Esophagus squamous epithelium (tissue), 5 donors: ENCODE measurements at regions not wholly inside any gene's neighbourhood (a gene's known extent, or its start where the extent isn't known, plus 50 kb on each side); places are given as distances from the start of the nearest gene placed in this dataset.
A peak's percentile ranks its signal among the peaks of the same experiment; 100 is the strongest.

Experiments
- DNase-seq: peaks from one replicate; lab custom pipeline; 2025; lab: John Stamatoyannopoulos, UW
- H3K27ac ChIP-seq, 4 donors: fragments of 200-600 bp; sonication (generic); one replicate each; pipeline ENCODE4 v1.5.1; 2016 to 2019; ENCODE audit warnings: mild to moderate bottlenecking in 1 of 4
- H3K27me3 ChIP-seq, 4 donors: fragments of 200-600 bp; sonication (generic); 1 replicate in 3 of 4; 2 replicates in 1 of 4; pipeline versions ENCODE4 v1.5.1 to v1.6.0; 2017 to 2021; ENCODE audit warnings: antibody characterized with exemption in 1 of 4
- H3K36me3 ChIP-seq, 3 donors: fragments of 200-600 bp; sonication (generic); one replicate each; pipeline ENCODE4 v1.5.1; 2016 to 2019
- H3K4me1 ChIP-seq, 3 donors: fragments of 200-600 bp; sonication (generic); one replicate each; pipeline ENCODE4 v1.5.1; 2017 to 2019
- H3K4me3 ChIP-seq, 4 donors: fragments of 200-600 bp; sonication (generic); 1 replicate in 3 of 4; 2 replicates in 1 of 4; pipeline ENCODE4 v1.5.1; 2016 to 2019; ENCODE audit warnings: mild to moderate bottlenecking in 2 of 4, moderate library complexity in 1 of 4
- H3K9me3 ChIP-seq, 3 donors: fragments of 200-600 bp; sonication (generic); one replicate each; pipeline ENCODE4 v1.5.1; 2016 to 2019
- POLR2A ChIP-seq, 4 donors: fragments of 450-650 bp; IDR thresholded peaks; one replicate each; pipeline ENCODE4 v1.6.1; 2017; ENCODE audit warnings: antibody characterized with exemption in 4 of 4, mild to moderate bottlenecking in 4 of 4, moderate library complexity in 3 of 4
- WGBS, 2 donors: methylation state at CpG; one replicate each; pipeline ENCODE4 v1.1.5; 2018; 5-methylcytosine and 5-hydroxymethylcytosine counted together
- intact Hi-C: fragments of 100-400 bp; cut with DNase I; formaldehyde crosslinking; loops from one replicate; pipeline ENCODE4 v1.15.0; 2022
- TF ChIP-seq, protein P1 (sequence below), 6 experiments: fragments of 450-650 bp in 4 of 6; fragments of 200-600 bp in 2 of 6; sonication (generic) in 2 of 6; IDR thresholded peaks; one replicate each; pipeline ENCODE4 v1.5.1; 2016 to 2019; ENCODE audit warnings: antibody characterized with exemption in 6 of 6, mild to moderate bottlenecking in 4 of 6, moderate library complexity in 4 of 6
- donor health status: DM: yes; HTN: yes; CAD: no.

DNA sequence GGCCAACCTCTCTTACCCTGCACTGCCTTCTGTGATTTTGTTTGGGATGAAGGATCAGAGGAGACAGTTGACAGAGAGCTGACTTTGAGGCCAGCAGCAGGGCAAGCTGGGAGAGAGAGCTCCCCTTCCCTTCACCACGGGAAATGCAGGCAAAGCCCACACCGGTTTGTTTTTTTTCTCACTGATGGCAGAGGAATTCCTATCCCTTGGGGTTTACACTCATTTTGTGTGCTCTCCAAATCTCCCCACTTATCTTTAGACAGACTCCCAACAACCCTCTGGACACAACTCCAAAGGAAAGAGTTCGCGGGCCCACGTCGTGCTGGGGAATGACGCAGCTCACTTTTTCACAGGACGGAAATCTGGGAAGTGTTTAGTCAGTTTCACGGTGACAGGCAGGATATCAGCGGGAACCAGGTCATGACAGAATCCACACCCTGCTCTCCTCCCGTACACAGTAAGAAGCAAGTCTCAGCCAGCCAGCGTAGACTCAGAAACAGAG, 68.3 kb upstream of the FAM171A1 start:
- 1 to 2% methylated on average over 10 to 12 of the region's 12 CpGs for WGBS, 2 donors
- intact Hi-C loops, result no loop called here
- TF ChIP-seq, protein P1, sequence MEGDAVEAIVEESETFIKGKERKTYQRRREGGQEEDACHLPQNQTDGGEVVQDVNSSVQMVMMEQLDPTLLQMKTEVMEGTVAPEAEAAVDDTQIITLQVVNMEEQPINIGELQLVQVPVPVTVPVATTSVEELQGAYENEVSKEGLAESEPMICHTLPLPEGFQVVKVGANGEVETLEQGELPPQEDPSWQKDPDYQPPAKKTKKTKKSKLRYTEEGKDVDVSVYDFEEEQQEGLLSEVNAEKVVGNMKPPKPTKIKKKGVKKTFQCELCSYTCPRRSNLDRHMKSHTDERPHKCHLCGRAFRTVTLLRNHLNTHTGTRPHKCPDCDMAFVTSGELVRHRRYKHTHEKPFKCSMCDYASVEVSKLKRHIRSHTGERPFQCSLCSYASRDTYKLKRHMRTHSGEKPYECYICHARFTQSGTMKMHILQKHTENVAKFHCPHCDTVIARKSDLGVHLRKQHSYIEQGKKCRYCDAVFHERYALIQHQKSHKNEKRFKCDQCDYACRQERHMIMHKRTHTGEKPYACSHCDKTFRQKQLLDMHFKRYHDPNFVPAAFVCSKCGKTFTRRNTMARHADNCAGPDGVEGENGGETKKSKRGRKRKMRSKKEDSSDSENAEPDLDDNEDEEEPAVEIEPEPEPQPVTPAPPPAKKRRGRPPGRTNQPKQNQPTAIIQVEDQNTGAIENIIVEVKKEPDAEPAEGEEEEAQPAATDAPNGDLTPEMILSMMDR (IDR thresholded peaks at IDR 0.05), result peak in 4 of 6 experiments; percentile 11 to 33 (median 17)
- TF ChIP-seq POLR2A (IDR thresholded peaks at IDR 0.05), result no peak
- no peaks in the 10 kb centered on the region for H3K9me3 ChIP-seq
- H3K27me3 ChIP-seq, result no peaks in the 10 kb centered on the region
- peak overlapping the region; percentile 24 to 78 (median 64) for H3K27ac ChIP-seq
- H3K36me3 ChIP-seq, result no peaks in the 10 kb centered on the region
- H3K4me3 ChIP-seq, result peak overlapping the region in 3 of 4 donors; percentile 26 to 54 (median 27)
- no peak for DNase-seq
- peaks cover 0 to 24% (median 0%) of the 10 kb centered on the region in 3 donors for H3K4me1 ChIP-seq

DNA sequence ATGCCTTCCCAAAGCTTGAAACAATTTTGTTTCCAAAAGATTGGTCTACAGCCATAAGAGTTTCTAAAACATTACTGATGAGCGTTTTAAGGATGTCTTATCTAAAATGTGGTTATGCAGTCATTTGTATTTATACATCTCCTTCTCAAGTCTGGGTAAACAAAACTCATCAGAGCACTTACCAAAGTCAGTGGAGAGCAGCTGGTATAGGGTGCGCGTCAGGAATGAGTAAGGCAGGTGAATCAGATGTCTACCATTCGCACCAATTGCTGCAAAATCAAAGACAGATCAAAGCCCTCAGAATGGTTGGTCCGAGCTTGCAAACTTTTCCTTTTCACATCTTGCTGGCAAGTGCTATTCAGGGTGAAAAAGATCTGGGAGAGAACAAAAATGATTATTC, 65.6 kb upstream of the FAM171A1 start:
- Histone ChIP-seq H3K36me3 (no peaks in the 10 kb centered on the region), H3K27ac (no peak overlapping the region), H3K4me1 (peaks cover 0 to 24% (median 0%) of the 10 kb centered on the region in 3 donors), H3K4me3 (no peak overlapping the region), H3K9me3 (no peaks in the 10 kb centered on the region), H3K27me3 (no peaks in the 10 kb centered on the region)
- WGBS, 2 donors, result 47 to 70% methylated on average over 5 of the region's 5 CpGs
- TF ChIP-seq, protein P1 (IDR thresholded peaks at IDR 0.05), result no peak
- DNase-seq, result no peak
- intact Hi-C loops, result no loop called here

DNA sequence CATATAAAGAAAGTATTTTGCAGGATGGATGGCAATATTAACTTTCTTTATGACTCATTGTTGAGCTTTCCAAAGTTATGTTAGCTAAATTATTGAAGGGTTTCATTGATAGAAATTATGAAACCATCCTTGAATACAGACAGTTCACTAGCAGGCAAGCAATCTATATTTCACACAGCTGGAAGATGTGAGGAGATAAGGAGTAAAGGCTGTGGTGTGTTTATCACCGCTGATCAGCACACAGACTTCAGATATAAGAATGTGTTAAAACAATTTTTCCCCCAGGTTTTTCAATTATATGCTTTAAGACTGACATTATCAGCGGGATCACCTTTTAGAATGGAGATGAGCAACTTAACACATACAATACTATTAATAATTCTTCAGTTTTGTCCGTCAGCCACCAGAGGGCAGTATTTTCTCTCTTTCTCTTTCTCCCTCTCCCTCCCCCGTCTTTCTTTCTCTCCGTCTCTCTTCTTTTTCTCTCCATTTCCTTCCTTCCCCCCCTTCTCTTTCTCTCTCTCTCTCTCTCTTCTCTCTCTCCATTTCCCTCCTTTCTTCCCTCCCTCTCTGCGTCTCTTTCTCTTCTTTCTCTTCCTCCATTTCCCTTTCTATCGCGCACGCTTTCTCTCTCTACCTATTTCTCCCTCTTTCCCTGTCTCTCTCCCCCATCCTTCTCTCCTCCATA, 62.9 kb upstream of the FAM171A1 start:
- TF ChIP-seq, protein P1 (IDR thresholded peaks at IDR 0.05), result peak; percentile 39 to 71 (median 66)
- TF ChIP-seq POLR2A (IDR thresholded peaks at IDR 0.05), result no peak
- intact Hi-C loops, result no loop called here
- Histone ChIP-seq H3K9me3 (no peaks in the 10 kb centered on the region), H3K4me1 (peaks cover 0 to 9% (median 0%) of the 10 kb centered on the region in 3 donors), H3K36me3 (no peaks in the 10 kb centered on the region), H3K27me3 (no peaks in the 10 kb centered on the region), H3K27ac (no peak overlapping the region), H3K4me3 (peak overlapping the region in 3 of 4 donors; percentile 33 to 55 (median 35))
- WGBS, 2 donors, result 14 to 27% methylated on average over 9 of the region's 9 CpGs
- DNase-seq, result no peak

DNA sequence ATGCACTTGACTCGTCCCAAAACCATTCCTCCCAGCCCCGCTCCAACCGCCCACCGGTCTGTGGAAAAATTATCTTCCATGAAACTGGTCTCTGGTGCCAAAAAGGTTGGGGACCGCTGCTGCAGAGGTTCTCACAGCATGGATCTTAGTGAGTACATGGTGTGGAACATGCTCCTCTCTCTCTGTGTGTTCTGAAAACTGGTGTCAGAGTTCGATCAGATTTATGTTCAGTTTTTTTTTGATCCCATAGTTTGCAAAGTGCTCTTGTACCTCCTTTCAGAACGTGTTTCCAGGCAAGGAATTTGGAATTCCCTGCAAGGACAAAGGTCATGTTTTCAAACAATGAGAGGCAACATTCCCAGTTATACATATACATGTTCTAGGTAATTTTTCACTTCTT, 61.2 kb upstream of the FAM171A1 start:
- TF ChIP-seq POLR2A (IDR thresholded peaks at IDR 0.05), result no peak
- TF ChIP-seq, protein P1 (IDR thresholded peaks at IDR 0.05), result no peak
- Histone ChIP-seq H3K4me1 (peaks cover 0 to 6% (median 0%) of the 10 kb centered on the region in 3 donors), H3K36me3 (no peaks in the 10 kb centered on the region), H3K27ac (no peak overlapping the region), H3K9me3 (no peaks in the 10 kb centered on the region), H3K4me3 (no peak overlapping the region), H3K27me3 (no peaks in the 10 kb centered on the region)
- 63 to 67% methylated on average over 7 of the region's 7 CpGs for WGBS, 2 donors
- DNase-seq, result no peak
- intact Hi-C loops, result no loop called here

DNA sequence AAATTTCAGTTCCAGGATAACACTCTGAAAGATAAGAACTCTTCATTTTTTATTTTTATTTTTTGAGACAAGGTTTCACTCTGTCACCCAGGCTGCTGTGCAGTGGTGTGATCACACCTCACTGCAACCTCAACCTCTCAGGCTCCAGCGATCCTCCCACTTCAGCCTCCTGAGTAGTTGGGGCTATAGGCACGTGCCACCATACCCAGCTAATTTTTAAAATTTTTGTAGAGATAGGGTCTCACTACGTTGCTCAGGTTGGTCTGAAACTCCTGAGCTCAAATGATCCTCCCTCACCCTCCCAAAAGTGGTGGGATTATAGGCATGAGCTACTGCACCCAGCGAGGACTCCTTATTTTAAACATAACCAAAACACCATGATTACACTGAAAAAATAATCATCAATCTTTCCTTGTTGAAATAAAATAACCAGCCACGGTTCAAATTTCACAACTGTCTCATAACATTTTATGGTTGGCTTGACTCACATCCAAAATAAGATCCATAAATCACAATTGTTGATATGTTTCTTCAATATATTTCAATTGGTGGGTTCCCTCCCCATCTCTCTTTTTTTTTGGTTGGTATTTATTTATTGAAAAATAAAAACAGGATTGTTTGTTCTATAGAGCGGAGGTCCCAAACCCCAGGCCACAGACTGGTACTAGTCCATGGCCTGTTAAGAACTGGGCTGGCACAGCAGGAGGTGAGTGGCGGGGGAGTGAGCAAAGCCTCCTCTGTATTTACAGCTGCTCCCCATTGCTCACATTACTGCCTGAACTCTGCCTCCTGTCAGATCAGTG, 60.1 kb upstream of the FAM171A1 start:
- 64 to 68% methylated on average over 7 of the region's 7 CpGs for WGBS, 2 donors
- Histone ChIP-seq H3K4me1 (peaks cover 0 to 6% (median 0%) of the 10 kb centered on the region in 3 donors), H3K27me3 (no peaks in the 10 kb centered on the region), H3K9me3 (no peaks in the 10 kb centered on the region), H3K36me3 (no peaks in the 10 kb centered on the region), H3K4me3 (no peak overlapping the region), H3K27ac (no peak overlapping the region)
- intact Hi-C loops, result no loop called here
- no peak for DNase-seq
- TF ChIP-seq, protein P1 (IDR thresholded peaks at IDR 0.05), result no peak
- no peak for TF ChIP-seq POLR2A (IDR thresholded peaks at IDR 0.05)
